ENCODE measurements at regions not wholly inside any gene's neighbourhood (a gene's known extent, or its start where the extent isn't known, plus 50 kb on each side); places are given as distances from the start of the nearest gene placed in this dataset.

GRCh38 chr9:72460342-72461312 lies 60.8 kb upstream of the TMC1 start:
- DNase-seq: no peak
- Histone ChIP-seq H3K4me3 (ENCODE audit: low read depth, low read length) (no peak overlapping the region), H3K27ac (no peak overlapping the region), H3K27me3 (replicated peaks) (no peaks in the 10 kb centered on the region), H3K36me3 (replicated peaks) (no peaks in the 10 kb centered on the region)
- in situ Hi-C loops (cut with HindIII; ENCODE audit: low pct_ligation_motif_present, low sequenced_read_pairs): no loop called here
- no peak for TF ChIP-seq CTCF (IDR thresholded peaks at IDR 0.05; ENCODE audit: low read depth, low read length, missing control alignments)

GRCh38 chr9:72459308-72459707 lies 62.1 kb upstream of the TMC1 start:
- Histone ChIP-seq H3K4me3 (ENCODE audit: low read depth, low read length) (no peak overlapping the region), H3K27me3 (replicated peaks) (no peaks in the 10 kb centered on the region), H3K36me3 (replicated peaks) (no peaks in the 10 kb centered on the region), H3K27ac (no peak overlapping the region)
- TF ChIP-seq CTCF (IDR thresholded peaks at IDR 0.05; ENCODE audit: low read depth, low read length, missing control alignments): no peak
- in situ Hi-C loops (cut with HindIII; ENCODE audit: low pct_ligation_motif_present, low sequenced_read_pairs): no loop called here
- DNase-seq: no peak

- TF ChIP-seq CTCF (IDR thresholded peaks at IDR 0.05; ENCODE audit: low read depth, low read length, missing control alignments): no peak
- Histone ChIP-seq H3K4me3 (ENCODE audit: low read depth, low read length) (no peak overlapping the region), H3K27ac (no peak overlapping the region), H3K36me3 (replicated peaks) (no peaks in the 10 kb centered on the region), H3K27me3 (replicated peaks) (no peaks in the 10 kb centered on the region)
- DNase-seq: no peak
- in situ Hi-C loops (cut with HindIII; ENCODE audit: low pct_ligation_motif_present, low sequenced_read_pairs): no loop called here
Observed at GRCh38 chr9:72458153-72458552, 63.3 kb upstream of the TMC1 start.

- DNase-seq: no peak
- no peaks in the 10 kb centered on the region for H3K36me3 ChIP-seq (replicated peaks)
- H3K27ac ChIP-seq: no peak overlapping the region
- no peak overlapping the region for H3K4me3 ChIP-seq (ENCODE audit: low read depth, low read length)
- no peaks in the 10 kb centered on the region for H3K27me3 ChIP-seq (replicated peaks)
- in situ Hi-C loops (cut with HindIII; ENCODE audit: low pct_ligation_motif_present, low sequenced_read_pairs): no loop called here
- TF ChIP-seq CTCF (IDR thresholded peaks at IDR 0.05; ENCODE audit: low read depth, low read length, missing control alignments): no peak
Observed at GRCh38 chr9:72457366-72457765, 64.0 kb upstream of the TMC1 start.

GRCh38 chr9:72454871-72455491 lies 66.4 kb upstream of the TMC1 start:
- H3K27me3 ChIP-seq (replicated peaks): no peaks in the 10 kb centered on the region
- H3K4me3 ChIP-seq (ENCODE audit: low read depth, low read length): no peak overlapping the region
- no peaks in the 10 kb centered on the region for H3K36me3 ChIP-seq (replicated peaks)
- DNase-seq: no peak
- no peak for TF ChIP-seq CTCF (IDR thresholded peaks at IDR 0.05; ENCODE audit: low read depth, low read length, missing control alignments)
- in situ Hi-C loops (cut with HindIII; ENCODE audit: low pct_ligation_motif_present, low sequenced_read_pairs): no loop called here
- H3K27ac ChIP-seq: no peak overlapping the region

Data from brain microvascular endothelial cell (primary cell).